ENCODE measurements at regions not wholly inside any gene's neighbourhood (a gene's known extent, or its start where the extent isn't known, plus 50 kb on each side); places are given as distances from the start of the nearest gene placed in this dataset.
"Not testable (repeated sequence)": the region's sequence is repeated elsewhere in the genome, so short reads cannot be mapped to it uniquely, and the experiment has no call there.

DNA sequence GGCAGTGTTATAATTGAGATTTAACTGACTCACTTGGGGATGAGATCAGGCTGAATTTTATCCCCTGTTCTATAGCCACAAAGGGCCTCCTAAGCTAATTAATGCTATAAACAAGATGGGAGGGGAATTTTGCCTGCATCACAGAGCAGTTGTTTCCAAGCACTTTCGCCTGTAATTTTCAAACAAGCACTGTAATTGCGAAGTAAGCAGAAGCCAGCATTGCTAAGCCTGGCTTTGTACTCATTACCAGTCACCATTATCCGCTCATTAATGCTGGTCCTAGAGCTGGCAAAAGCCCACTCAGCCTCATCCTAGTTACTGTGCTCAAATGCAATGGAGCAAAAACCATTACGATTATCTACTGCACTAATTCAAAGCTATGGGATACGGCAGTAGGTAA is 356.6 kb upstream of the UBE2E2 start (continued):
- TF ChIP-seq, protein P1, sequence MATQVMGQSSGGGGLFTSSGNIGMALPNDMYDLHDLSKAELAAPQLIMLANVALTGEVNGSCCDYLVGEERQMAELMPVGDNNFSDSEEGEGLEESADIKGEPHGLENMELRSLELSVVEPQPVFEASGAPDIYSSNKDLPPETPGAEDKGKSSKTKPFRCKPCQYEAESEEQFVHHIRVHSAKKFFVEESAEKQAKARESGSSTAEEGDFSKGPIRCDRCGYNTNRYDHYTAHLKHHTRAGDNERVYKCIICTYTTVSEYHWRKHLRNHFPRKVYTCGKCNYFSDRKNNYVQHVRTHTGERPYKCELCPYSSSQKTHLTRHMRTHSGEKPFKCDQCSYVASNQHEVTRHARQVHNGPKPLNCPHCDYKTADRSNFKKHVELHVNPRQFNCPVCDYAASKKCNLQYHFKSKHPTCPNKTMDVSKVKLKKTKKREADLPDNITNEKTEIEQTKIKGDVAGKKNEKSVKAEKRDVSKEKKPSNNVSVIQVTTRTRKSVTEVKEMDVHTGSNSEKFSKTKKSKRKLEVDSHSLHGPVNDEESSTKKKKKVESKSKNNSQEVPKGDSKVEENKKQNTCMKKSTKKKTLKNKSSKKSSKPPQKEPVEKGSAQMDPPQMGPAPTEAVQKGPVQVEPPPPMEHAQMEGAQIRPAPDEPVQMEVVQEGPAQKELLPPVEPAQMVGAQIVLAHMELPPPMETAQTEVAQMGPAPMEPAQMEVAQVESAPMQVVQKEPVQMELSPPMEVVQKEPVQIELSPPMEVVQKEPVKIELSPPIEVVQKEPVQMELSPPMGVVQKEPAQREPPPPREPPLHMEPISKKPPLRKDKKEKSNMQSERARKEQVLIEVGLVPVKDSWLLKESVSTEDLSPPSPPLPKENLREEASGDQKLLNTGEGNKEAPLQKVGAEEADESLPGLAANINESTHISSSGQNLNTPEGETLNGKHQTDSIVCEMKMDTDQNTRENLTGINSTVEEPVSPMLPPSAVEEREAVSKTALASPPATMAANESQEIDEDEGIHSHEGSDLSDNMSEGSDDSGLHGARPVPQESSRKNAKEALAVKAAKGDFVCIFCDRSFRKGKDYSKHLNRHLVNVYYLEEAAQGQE (IDR thresholded peaks at IDR 0.05; ENCODE audit: low read depth): no peak
- TF ChIP-seq ZFX (IDR thresholded peaks at IDR 0.05): no peak

DNA sequence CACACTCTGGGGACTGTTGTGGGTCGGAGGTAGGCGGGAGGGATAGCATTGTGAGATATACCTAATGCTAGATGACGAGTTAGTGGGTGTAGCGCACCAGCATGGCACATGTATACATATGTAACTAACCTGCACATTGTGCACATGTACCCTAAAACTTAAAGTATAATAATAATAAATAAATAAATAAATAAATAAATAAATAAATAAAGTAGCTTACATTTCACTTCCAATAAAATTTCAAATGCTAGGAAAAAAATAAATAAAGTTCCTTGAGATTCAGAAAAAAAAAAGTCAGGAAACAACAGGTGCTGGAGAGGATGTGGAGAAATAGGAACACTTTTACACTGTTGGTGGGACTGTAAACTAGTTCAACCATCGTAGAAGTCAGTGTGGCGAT is 353.5 kb upstream of the UBE2E2 start:
- POLR2A ChIA-PET; H3K27me3 ChIP-seq (ENCODE audit: insufficient read depth, low read length); ATAC-seq; CTCF ChIA-PET; BruUV-seq (replicated peaks); RAD21 ChIA-PET (ENCODE audit: low non-redundant PET in 1 of 2, low total read pairs in 2 of 2, uncharacterized antibody in 2 of 2, unreplicated experiment in 2 of 2); H3K27ac ChIP-seq (ENCODE audit: low read depth, low read length); H3K9me2 ChIP-seq (ENCODE audit: insufficient read depth); H3K4me2 ChIP-seq (ENCODE audit: low read length); intact Hi-C loops (cut with micrococcal nuclease); H3K79me2 ChIP-seq (ENCODE audit: insufficient read depth, low read length); DNase-seq (ENCODE audit: low read depth, low spot score); H4K20me1 ChIP-seq (ENCODE audit: insufficient read depth); H3K4me1 ChIP-seq (ENCODE audit: control insufficient read depth in 1 of 2, insufficient read depth in 2 of 2, low read length in 2 of 2); H3K36me3 ChIP-seq (ENCODE audit: control insufficient read depth in 1 of 2, insufficient read depth in 2 of 2, low read length in 2 of 2); H2AFZ ChIP-seq (ENCODE audit: low read depth, low read length, poor library complexity, severe bottlenecking); H3K4me3 ChIP-seq (replicated peaks in 1 of 2; ENCODE audit: low read depth in 1 of 2, low read length in 2 of 2); H3K9me3 ChIP-seq (ENCODE audit: control insufficient read depth in 1 of 2, insufficient read depth in 1 of 2, low read depth in 1 of 2, low read length in 2 of 2); H3K9ac ChIP-seq (ENCODE audit: low read length): not testable (repeated sequence)

DNA sequence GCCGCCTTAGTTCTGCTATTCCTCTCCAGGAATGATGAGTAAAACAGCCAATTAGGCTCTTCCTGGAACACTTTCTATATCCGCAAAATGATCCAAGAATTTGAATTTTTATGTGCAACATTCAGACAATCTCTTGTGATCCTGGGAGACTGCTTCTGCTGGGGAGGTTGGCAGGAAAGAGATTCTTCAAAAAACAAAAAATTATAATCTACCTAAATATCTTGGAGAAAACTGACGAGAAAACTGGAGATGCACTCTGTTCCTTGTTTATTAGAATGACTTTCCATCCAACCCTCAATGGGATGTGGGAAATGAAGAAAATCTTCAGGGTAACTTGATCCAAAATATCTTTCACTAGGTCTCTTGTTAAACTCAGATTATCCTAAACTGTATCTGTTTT is 346.3 kb upstream of the UBE2E2 start:
- Histone ChIP-seq H3K79me2 (ENCODE audit: insufficient read depth, low read length) (no peaks in the 10 kb centered on the region), H3K4me3 (replicated peaks in 1 of 2; ENCODE audit: low read depth in 1 of 2, low read length in 2 of 2) (no peak overlapping the region), H3K4me1 (ENCODE audit: control insufficient read depth in 1 of 2, insufficient read depth in 2 of 2, low read length in 2 of 2) (no peaks in the 10 kb centered on the region), H3K4me2 (ENCODE audit: low read length) (no peak overlapping the region), H3K36me3 (ENCODE audit: control insufficient read depth in 1 of 2, insufficient read depth in 2 of 2, low read length in 2 of 2) (no peaks in the 10 kb centered on the region), H2AFZ (ENCODE audit: low read depth, low read length, poor library complexity, severe bottlenecking) (no peak overlapping the region), H3K27ac (ENCODE audit: low read depth, low read length) (no peak overlapping the region), H3K27me3 (ENCODE audit: insufficient read depth, low read length) (no peaks in the 10 kb centered on the region), H3K9me2 (ENCODE audit: insufficient read depth) (no peaks in the 10 kb centered on the region), H3K9ac (ENCODE audit: low read length) (no peak overlapping the region), H3K9me3 (ENCODE audit: control insufficient read depth in 1 of 2, insufficient read depth in 1 of 2, low read depth in 1 of 2, low read length in 2 of 2) (no peaks in the 10 kb centered on the region), H4K20me1 (ENCODE audit: insufficient read depth) (no peaks in the 10 kb centered on the region)
- no TSS peak for BruUV-seq (replicated peaks)
- DNase-seq (ENCODE audit: low read depth, low spot score) (no peak), ATAC-seq (no peak)
- intact Hi-C loops (cut with micrococcal nuclease): no loop called here
- RAD21 ChIA-PET (ENCODE audit: low non-redundant PET in 1 of 2, low total read pairs in 2 of 2, uncharacterized antibody in 2 of 2, unreplicated experiment in 2 of 2): no interaction called here
- CTCF ChIA-PET: no interaction called here
- POLR2A ChIA-PET: no interaction called here
- TF ChIP-seq ELF1 (IDR thresholded peaks at IDR 0.05; ENCODE audit: borderline replicate concordance, low read depth) (no peak), FOSL1 (IDR thresholded peaks at IDR 0.05; ENCODE audit: low read depth) (no peak), POLR2A (IDR thresholded peaks at IDR 0.05; ENCODE audit: borderline replicate concordance, extremely low read depth, insufficient read depth, insufficient read length) (no peak), JUND (IDR thresholded peaks at IDR 0.05) (no peak), SRF (IDR thresholded peaks at IDR 0.05; ENCODE audit: low read depth) (no peak), TCF7L2 (IDR thresholded peaks at IDR 0.05; ENCODE audit: borderline replicate concordance, extremely low read depth, insufficient read depth, insufficient read length) (no peak), POLR2AphosphoS5 (IDR thresholded peaks at IDR 0.05; ENCODE audit: low read depth, low read length) (no peak), CEBPB (IDR thresholded peaks at IDR 0.05; ENCODE audit: low read depth) (no peak), RAD21 (IDR thresholded peaks at IDR 0.05; ENCODE audit: low read depth) (no peak)
- TF ChIP-seq, protein P2, sequence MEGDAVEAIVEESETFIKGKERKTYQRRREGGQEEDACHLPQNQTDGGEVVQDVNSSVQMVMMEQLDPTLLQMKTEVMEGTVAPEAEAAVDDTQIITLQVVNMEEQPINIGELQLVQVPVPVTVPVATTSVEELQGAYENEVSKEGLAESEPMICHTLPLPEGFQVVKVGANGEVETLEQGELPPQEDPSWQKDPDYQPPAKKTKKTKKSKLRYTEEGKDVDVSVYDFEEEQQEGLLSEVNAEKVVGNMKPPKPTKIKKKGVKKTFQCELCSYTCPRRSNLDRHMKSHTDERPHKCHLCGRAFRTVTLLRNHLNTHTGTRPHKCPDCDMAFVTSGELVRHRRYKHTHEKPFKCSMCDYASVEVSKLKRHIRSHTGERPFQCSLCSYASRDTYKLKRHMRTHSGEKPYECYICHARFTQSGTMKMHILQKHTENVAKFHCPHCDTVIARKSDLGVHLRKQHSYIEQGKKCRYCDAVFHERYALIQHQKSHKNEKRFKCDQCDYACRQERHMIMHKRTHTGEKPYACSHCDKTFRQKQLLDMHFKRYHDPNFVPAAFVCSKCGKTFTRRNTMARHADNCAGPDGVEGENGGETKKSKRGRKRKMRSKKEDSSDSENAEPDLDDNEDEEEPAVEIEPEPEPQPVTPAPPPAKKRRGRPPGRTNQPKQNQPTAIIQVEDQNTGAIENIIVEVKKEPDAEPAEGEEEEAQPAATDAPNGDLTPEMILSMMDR (IDR thresholded peaks at IDR 0.05 in 2 of 3, conservative IDR thresholded peaks at IDR 0.05 in 1 of 3; ENCODE audit: borderline replicate concordance in 1 of 3, insufficient read depth in 1 of 3, low read depth in 2 of 3, low read length in 2 of 3): no peak
- TF ChIP-seq, protein P3, sequence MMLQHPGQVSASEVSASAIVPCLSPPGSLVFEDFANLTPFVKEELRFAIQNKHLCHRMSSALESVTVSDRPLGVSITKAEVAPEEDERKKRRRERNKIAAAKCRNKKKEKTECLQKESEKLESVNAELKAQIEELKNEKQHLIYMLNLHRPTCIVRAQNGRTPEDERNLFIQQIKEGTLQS (IDR thresholded peaks at IDR 0.05): no peak
